K562 (cell line): ENCODE measurements at regions not wholly inside any gene's neighbourhood (a gene's known extent, or its start where the extent isn't known, plus 50 kb on each side); places are given as distances from the start of the nearest gene placed in this dataset.
A peak's percentile ranks its signal among the peaks of the same experiment; 100 is the strongest.

Experiments used
- ATAC-seq: fragments of 200-7000 bp; cut with Tn5 transposase; 3 replicates; pipeline ENCODE4 v1.9.1; 2020; ENCODE audit warnings: moderate library complexity
- BruUV-seq: library from RNA; stranded (reverse); fragments of 400-500 nt; replicated peaks from 2 replicates; lab custom pipeline; 2021; lab: Mats Ljungman, UMichigan
- CTCF ChIA-PET: fragments of 300-600 bp; formaldehyde crosslinking; extraction: SDS; loops from one replicate; lab custom pipeline; 2021; ENCODE audit warnings: low intra/inter-chr PET ratio; lab: Yijun Ruan, JAX
- POLR2A ChIA-PET: fragments of 300-600, 350-650 bp; sonication (Branson Sonifier 250); formaldehyde crosslinking; extraction: SDS; loops from one replicate; lab custom pipeline; 2021; ENCODE audit warnings: antibody characterized with exemption, inconsistent platforms; lab: Yijun Ruan, JAX
- DNase-seq, 4 experiments: peaks; one replicate each; pipeline versions ENCODE4 v3.0.0 to v3.0.0-alpha.2; 2011 to 2018; ENCODE audit warnings: low spot score in 3 of 4, mixed read lengths in 3 of 4; ENCODE audit errors: extremely low read depth in 1 of 4
- FAIRE-seq: peaks from 2 replicates; lab custom pipeline; 2011; peaks lifted over from hg19 to GRCh38; lab: Jason Lieb, UNC
- H2AFZ ChIP-seq: 2 replicates; pipeline ENCODE4 v1.6.0; 2011; ENCODE audit warnings: low read depth, low read length, control low read depth, inconsistent platforms
- H3K27ac ChIP-seq: fragments of 200-600 bp; 3 replicates; pipeline ENCODE4 v1.8.0; 2011; ENCODE audit warnings: low read depth, mild to moderate bottlenecking, control low read depth, inconsistent platforms, low read length, moderate library complexity, mixed read lengths; ENCODE audit errors: extremely low read depth
- H3K27me3 ChIP-seq, 2 experiments: fragments of 300-600 bp in 1 of 2; 2 replicates in 1 of 2; 3 replicates in 1 of 2; pipeline versions ENCODE4 v1.6.0 to v1.8.0; 2011; ENCODE audit warnings: inconsistent platforms in 2 of 2, low read length in 2 of 2, mild to moderate bottlenecking in 1 of 2, mixed read lengths in 1 of 2, moderate library complexity in 1 of 2; ENCODE audit not compliant: control insufficient read depth in 2 of 2, insufficient read depth in 2 of 2
- H3K36me3 ChIP-seq: fragments of 300-600 bp; 3 replicates; pipeline ENCODE4 v1.8.0; 2011; ENCODE audit warnings: mild to moderate bottlenecking, low read length, inconsistent platforms; ENCODE audit not compliant: control insufficient read depth, insufficient read depth
- H3K4me1 ChIP-seq, 2 experiments: fragments of 200-600 bp in 1 of 2; replicated peaks in 1 of 2; 2 replicates in 1 of 2; 3 replicates in 1 of 2; pipeline versions ENCODE4 v1.5.1 to v1.8.0; 2011; ENCODE audit warnings: inconsistent platforms in 2 of 2, low read length in 2 of 2, mild to moderate bottlenecking in 1 of 2, mixed read lengths in 1 of 2, moderate library complexity in 1 of 2; ENCODE audit not compliant: control insufficient read depth in 2 of 2, insufficient read depth in 2 of 2
- H3K4me2 ChIP-seq: 2 replicates; pipeline ENCODE4 v1.6.1; 2011; ENCODE audit warnings: low read length, control low read depth, inconsistent platforms, mixed read lengths; ENCODE audit not compliant: insufficient read depth
- H3K4me3 ChIP-seq: fragments of 200-600 bp; sonication (generic), shearing (Covaris generic); 2 replicates; pipeline ENCODE4 v1.5.1; 2016; ENCODE audit warnings: control low read depth, inconsistent platforms
- H3K79me2 ChIP-seq: fragments of 200-600 bp; 3 replicates; pipeline ENCODE4 v1.8.0; 2011; ENCODE audit warnings: low read length, inconsistent platforms; ENCODE audit not compliant: control insufficient read depth, insufficient read depth
- H3K9ac ChIP-seq, 2 experiments: 2 replicates each; pipeline versions ENCODE4 v1.6.0 to v1.6.1; 2011; ENCODE audit warnings: low read depth in 2 of 2, low read length in 2 of 2, control low read depth in 1 of 2, inconsistent platforms in 1 of 2, mild to moderate bottlenecking in 1 of 2, mixed read lengths in 1 of 2; ENCODE audit not compliant: insufficient read depth in 1 of 2
- H3K9me1 ChIP-seq: one replicate; pipeline ENCODE4 v1.6.0; 2011; ENCODE audit warnings: inconsistent platforms, mild to moderate bottlenecking, low read length, moderate library complexity; ENCODE audit not compliant: control insufficient read depth, insufficient read depth
- H3K9me3 ChIP-seq: replicated peaks from 2 replicates; pipeline ENCODE4 v1.5.1; 2011; ENCODE audit warnings: low read depth, low read length, inconsistent platforms; ENCODE audit not compliant: control insufficient read depth, insufficient read depth
- H4K20me1 ChIP-seq: replicated peaks from 2 replicates; pipeline ENCODE4 v1.6.1; 2011; ENCODE audit warnings: low read length, inconsistent platforms, mixed read lengths; ENCODE audit not compliant: control insufficient read depth, insufficient read depth
- C11orf30 ChIP-seq: fragments of 450-650 bp; IDR thresholded peaks from 2 replicates; pipeline ENCODE4 v1.6.1; 2016; ENCODE audit warnings: low read depth, mild to moderate bottlenecking
- CHD2 ChIP-seq: IDR thresholded peaks from 2 replicates; pipeline ENCODE4 v1.6.1; 2011; ENCODE audit warnings: low read depth, low read length
- CXXC5 ChIP-seq: fragments of 250-450 bp; sonication (Bioruptor Pico); IDR thresholded peaks from 2 replicates; pipeline ENCODE4 v1.8.0; 2022; ENCODE audit warnings: inconsistent platforms, mild to moderate bottlenecking, moderate library complexity
- GTF2B ChIP-seq: IDR thresholded peaks from 2 replicates; pipeline ENCODE4 v1.6.1; 2011; ENCODE audit not compliant: insufficient read length; ENCODE audit errors: extremely low read depth
- HCFC1 ChIP-seq: IDR thresholded peaks from 2 replicates; pipeline ENCODE4 v1.6.1; 2012; ENCODE audit warnings: low read depth, low read length, improper control_type of control experiment
- MNT ChIP-seq, 2 experiments: fragments of 450-650 bp; conservative IDR thresholded peaks; 2 replicates each; pipeline ENCODE4 v1.6.1; 2017; ENCODE audit warnings: mild to moderate bottlenecking in 2 of 2, moderate library complexity in 2 of 2
- NBN ChIP-seq: fragments of 450-650 bp; IDR thresholded peaks from 2 replicates; pipeline ENCODE4 v1.6.1; 2016; ENCODE audit warnings: low read depth, mild to moderate bottlenecking
- POU5F1 ChIP-seq: fragments of 150-350 bp; IDR thresholded peaks from 2 replicates; pipeline ENCODE4 v1.6.1; 2014; ENCODE audit warnings: borderline replicate concordance, low read length, low read depth, mild to moderate bottlenecking; ENCODE audit not compliant: partially characterized antibody
- RCOR1 ChIP-seq, 2 experiments: IDR thresholded peaks; 2 replicates each; pipeline ENCODE4 v1.6.1; 2012; ENCODE audit warnings: low read depth in 2 of 2, low read length in 2 of 2, borderline replicate concordance in 1 of 2, improper control_type of control experiment in 1 of 2
- SMARCE1 ChIP-seq: fragments of 450-650 bp; IDR thresholded peaks from 2 replicates; pipeline ENCODE4 v1.7.1; 2016; ENCODE audit warnings: mild to moderate bottlenecking
- TEAD2 ChIP-seq: fragments of 450-650 bp; IDR thresholded peaks from 2 replicates; pipeline ENCODE4 v1.6.1; 2016; ENCODE audit warnings: missing genetic modification characterization, control low read depth, missing compliant biosample characterization
- TRIM24 ChIP-seq, 2 experiments: fragments of 450-650 bp; IDR thresholded peaks; 2 replicates each; pipeline ENCODE4 v1.6.1; 2016
- YBX1 ChIP-seq: fragments of 450-650 bp; IDR thresholded peaks from 2 replicates; pipeline ENCODE4 v1.7.1; 2016; ENCODE audit warnings: mild to moderate bottlenecking
- ZNF143 ChIP-seq: sonication (generic); formaldehyde crosslinking; IDR thresholded peaks from 2 replicates; pipeline ENCODE4 v1.9.0; 2022; ENCODE audit warnings: mild to moderate bottlenecking, missing genetic modification reagents
- ZNF561 ChIP-seq: fragments of 450-650 bp; formaldehyde crosslinking; conservative IDR thresholded peaks from 2 replicates; pipeline ENCODE4 v1.4.0; 2020; ENCODE audit warnings: mild to moderate bottlenecking, moderate library complexity
- ZNF592 ChIP-seq: fragments of 450-650 bp; IDR thresholded peaks from 2 replicates; pipeline ENCODE4 v1.6.1; 2017; ENCODE audit warnings: antibody characterized with exemption, mild to moderate bottlenecking
- WGBS: fragments of 100-300 bp; shearing (Covaris generic); methylation state at CpG from one replicate; pipeline ENCODE4 v1.1.6; 2016; ENCODE audit warnings: low coverage, mixed read lengths; ENCODE audit not compliant: insufficient coverage; ENCODE audit errors: missing lambda C conversion rate; 5-methylcytosine and 5-hydroxymethylcytosine counted together
- in situ Hi-C: fragments of 300-500 bp; cut with MboI; formaldehyde crosslinking; loops from 4 replicates; pipeline ENCODE4 v1.15.0; 2018; ENCODE audit warnings: inconsistent platforms, mixed read lengths
- intact Hi-C: fragments of 100-400 bp; cut with micrococcal nuclease; formaldehyde crosslinking; loops from 2 replicates; pipeline ENCODE4 v1.14.2; 2022

GRCh38 chr11:69391192-69392103 lies 90.0 kb upstream of the LINC01488 start:
- Histone ChIP-seq H3K9me1 (no peaks in the 10 kb centered on the region), H3K4me2 (no peak overlapping the region), H3K27me3 (no peaks in the 10 kb centered on the region), H3K9me3 (peaks cover 16% of the 10 kb centered on the region), H3K27ac (no peak overlapping the region), H3K4me1 (peaks cover 31 to 54% of the 10 kb centered on the region in 2 experiments), H4K20me1 (no peaks in the 10 kb centered on the region), H3K36me3 (no peaks in the 10 kb centered on the region; the same call in 2 of the 3 replicates), H3K4me3 (no peak overlapping the region), H3K9ac (no peak overlapping the region), H3K79me2 (no peaks in the 10 kb centered on the region), H2AFZ (no peak overlapping the region)
- POLR2A ChIA-PET, result interaction anchor here (0.5 kb wide), 1 partner anchor 11 kb away, joined by 3 read pairs; no protein-coding TSS in a partner anchor
- CTCF ChIA-PET, result no interaction called here
- DNase-seq, result no peak
- WGBS, result 85% methylated on average over 31 of the region's 34 CpGs
- no TSS peak for BruUV-seq
- intact Hi-C loops (no loop called here), in situ Hi-C loops (no loop called here)
- no peak for ATAC-seq
- no peak for FAIRE-seq
- no peak for TF ChIP-seq CXXC5 (CRISPR knock-in tag)
- TF ChIP-seq TEAD2 (tag), result no peak
- TF ChIP-seq GTF2B, result no peak
- TF ChIP-seq SMARCE1, result no peak
- no peak for TF ChIP-seq ZNF561 (CRISPR knock-in tag)
- TF ChIP-seq POU5F1, result no peak
- no peak for TF ChIP-seq HCFC1
- no peak for TF ChIP-seq YBX1
- TF ChIP-seq CHD2, result no peak
- no peak for TF ChIP-seq MNT (conservative IDR thresholded peaks at IDR 0.05)
- TF ChIP-seq ZNF592, result 0 out of 2 replicates have a peak, but pooled peaks have one; percentile 19
- TF ChIP-seq TRIM24 (IDR thresholded peaks at IDR 0.05), result no peak
- TF ChIP-seq RCOR1 (IDR thresholded peaks at IDR 0.05; ENCODE audit: borderline replicate concordance in 1 of 2, low read depth in 2 of 2, low read length in 2 of 2), result peak in 1 of 2 experiments; percentile 44; a peak in 1 of 4 replicates
- no peak for TF ChIP-seq C11orf30
- peak; percentile 49; the same call in 1 of the 2 replicates for TF ChIP-seq ZNF143 (CRISPR knock-in tag)
- TF ChIP-seq NBN, result no peak
